ENCODE measurements at regions not wholly inside any gene's neighbourhood (a gene's known extent, or its start where the extent isn't known, plus 50 kb on each side); places are given as distances from the start of the nearest gene placed in this dataset.

GRCh38 chr2:65918760-65919187 is 486.4 kb upstream of the SPRED2 start (continued):
- TF ChIP-seq ZNF569 (CRISPR knock-in tag; IDR thresholded peaks at IDR 0.05; ENCODE audit: borderline replicate concordance) (no peak), ZBTB3 (CRISPR knock-in tag; IDR thresholded peaks at IDR 0.05; ENCODE audit: borderline replicate concordance, low read depth) (no peak), ZMYM2 (CRISPR knock-in tag; IDR thresholded peaks at IDR 0.05) (peak; percentile 71; the same call in 1 of the 2 replicates), ZNF256 (CRISPR knock-in tag; conservative IDR thresholded peaks at IDR 0.05) (no peak), ZSCAN9 (CRISPR knock-in tag; IDR thresholded peaks at IDR 0.05; ENCODE audit: borderline replicate concordance) (peak; percentile 60; the same call in 1 of the 2 replicates), HNRNPL (IDR thresholded peaks at IDR 0.05; ENCODE audit: low read depth, low read length) (no peak), NCOA1 (CRISPR knock-in tag; IDR thresholded peaks at IDR 0.05) (no peak), AHDC1 (CRISPR knock-in tag; IDR thresholded peaks at IDR 0.05; ENCODE audit: borderline replicate concordance) (peak; percentile 96), THAP11 (CRISPR knock-in tag; IDR thresholded peaks at IDR 0.05) (peak; percentile 33; the same call in 1 of the 2 replicates), FOXP4 (CRISPR knock-in tag; IDR thresholded peaks at IDR 0.05) (peak; percentile 84), RFX5 (IDR thresholded peaks at IDR 0.05; ENCODE audit: low read depth, low read length) (no peak), SMARCE1 (IDR thresholded peaks at IDR 0.05; ENCODE audit: borderline replicate concordance) (no peak), NRL (CRISPR knock-in tag; IDR thresholded peaks at IDR 0.05; ENCODE audit: borderline replicate concordance) (no peak), SMC3 (IDR thresholded peaks at IDR 0.05; ENCODE audit: low read length) (peak; percentile 8; the same call in 1 of the 2 replicates), SATB2 (CRISPR knock-in tag; IDR thresholded peaks at IDR 0.05) (no peak)
- TF ChIP-seq, protein P1, sequence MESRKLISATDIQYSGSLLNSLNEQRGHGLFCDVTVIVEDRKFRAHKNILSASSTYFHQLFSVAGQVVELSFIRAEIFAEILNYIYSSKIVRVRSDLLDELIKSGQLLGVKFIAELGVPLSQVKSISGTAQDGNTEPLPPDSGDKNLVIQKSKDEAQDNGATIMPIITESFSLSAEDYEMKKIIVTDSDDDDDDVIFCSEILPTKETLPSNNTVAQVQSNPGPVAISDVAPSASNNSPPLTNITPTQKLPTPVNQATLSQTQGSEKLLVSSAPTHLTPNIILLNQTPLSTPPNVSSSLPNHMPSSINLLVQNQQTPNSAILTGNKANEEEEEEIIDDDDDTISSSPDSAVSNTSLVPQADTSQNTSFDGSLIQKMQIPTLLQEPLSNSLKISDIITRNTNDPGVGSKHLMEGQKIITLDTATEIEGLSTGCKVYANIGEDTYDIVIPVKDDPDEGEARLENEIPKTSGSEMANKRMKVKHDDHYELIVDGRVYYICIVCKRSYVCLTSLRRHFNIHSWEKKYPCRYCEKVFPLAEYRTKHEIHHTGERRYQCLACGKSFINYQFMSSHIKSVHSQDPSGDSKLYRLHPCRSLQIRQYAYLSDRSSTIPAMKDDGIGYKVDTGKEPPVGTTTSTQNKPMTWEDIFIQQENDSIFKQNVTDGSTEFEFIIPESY (CRISPR knock-in tag; IDR thresholded peaks at IDR 0.05) = no peak
- TF ChIP-seq, protein P2, sequence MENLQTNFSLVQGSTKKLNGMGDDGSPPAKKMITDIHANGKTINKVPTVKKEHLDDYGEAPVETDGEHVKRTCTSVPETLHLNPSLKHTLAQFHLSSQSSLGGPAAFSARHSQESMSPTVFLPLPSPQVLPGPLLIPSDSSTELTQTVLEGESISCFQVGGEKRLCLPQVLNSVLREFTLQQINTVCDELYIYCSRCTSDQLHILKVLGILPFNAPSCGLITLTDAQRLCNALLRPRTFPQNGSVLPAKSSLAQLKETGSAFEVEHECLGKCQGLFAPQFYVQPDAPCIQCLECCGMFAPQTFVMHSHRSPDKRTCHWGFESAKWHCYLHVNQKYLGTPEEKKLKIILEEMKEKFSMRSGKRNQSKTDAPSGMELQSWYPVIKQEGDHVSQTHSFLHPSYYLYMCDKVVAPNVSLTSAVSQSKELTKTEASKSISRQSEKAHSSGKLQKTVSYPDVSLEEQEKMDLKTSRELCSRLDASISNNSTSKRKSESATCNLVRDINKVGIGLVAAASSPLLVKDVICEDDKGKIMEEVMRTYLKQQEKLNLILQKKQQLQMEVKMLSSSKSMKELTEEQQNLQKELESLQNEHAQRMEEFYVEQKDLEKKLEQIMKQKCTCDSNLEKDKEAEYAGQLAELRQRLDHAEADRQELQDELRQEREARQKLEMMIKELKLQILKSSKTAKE (CRISPR knock-in tag; IDR thresholded peaks at IDR 0.05; ENCODE audit: borderline replicate concordance) = peak; percentile 61; the same call in 1 of the 2 replicates
- TF ChIP-seq, protein P3, sequence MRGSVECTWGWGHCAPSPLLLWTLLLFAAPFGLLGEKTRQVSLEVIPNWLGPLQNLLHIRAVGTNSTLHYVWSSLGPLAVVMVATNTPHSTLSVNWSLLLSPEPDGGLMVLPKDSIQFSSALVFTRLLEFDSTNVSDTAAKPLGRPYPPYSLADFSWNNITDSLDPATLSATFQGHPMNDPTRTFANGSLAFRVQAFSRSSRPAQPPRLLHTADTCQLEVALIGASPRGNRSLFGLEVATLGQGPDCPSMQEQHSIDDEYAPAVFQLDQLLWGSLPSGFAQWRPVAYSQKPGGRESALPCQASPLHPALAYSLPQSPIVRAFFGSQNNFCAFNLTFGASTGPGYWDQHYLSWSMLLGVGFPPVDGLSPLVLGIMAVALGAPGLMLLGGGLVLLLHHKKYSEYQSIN (CRISPR knock-in tag; IDR thresholded peaks at IDR 0.05; ENCODE audit: borderline replicate concordance) = no peak
